H1 (cell line): ENCODE measurements at regions not wholly inside any gene's neighbourhood (a gene's known extent, or its start where the extent isn't known, plus 50 kb on each side); places are given as distances from the start of the nearest gene placed in this dataset.

Experiments used
- BCL11A ChIP-seq, 2 experiments: IDR thresholded peaks; one replicate each; pipeline ENCODE4 v1.6.1; 2011; ENCODE audit warnings: low read depth in 2 of 2, low read length in 2 of 2, mild to moderate bottlenecking in 2 of 2
- EGR1 ChIP-seq: IDR thresholded peaks from 2 replicates; pipeline ENCODE4 v1.6.1; 2011; ENCODE audit warnings: low read depth, low read length, borderline replicate concordance
- EP300 ChIP-seq, 2 experiments: IDR thresholded peaks; 1 replicate in 1 of 2; 2 replicates in 1 of 2; pipeline ENCODE4 v1.6.1; 2011 to 2012; ENCODE audit warnings: low read depth in 2 of 2, low read length in 2 of 2, mild to moderate bottlenecking in 2 of 2, borderline replicate concordance in 1 of 2, inconsistent platforms in 1 of 2, moderate library complexity in 1 of 2
- EZH2 ChIP-seq: fragments of 200-600 bp; sonication (generic); IDR thresholded peaks from 2 replicates; pipeline ENCODE4 v1.7.1; 2012; ENCODE audit warnings: low read depth, mild to moderate bottlenecking, moderate library complexity, low read length, inconsistent platforms; ENCODE audit not compliant: severe bottlenecking
- GABPA ChIP-seq: IDR thresholded peaks from 2 replicates; pipeline ENCODE4 v1.6.1; 2011; ENCODE audit warnings: mild to moderate bottlenecking, low read length, moderate library complexity, borderline replicate concordance; ENCODE audit not compliant: insufficient read depth
- NRF1 ChIP-seq: IDR thresholded peaks from 2 replicates; pipeline ENCODE4 v1.6.1; 2011; ENCODE audit warnings: mild to moderate bottlenecking, low read depth, low read length, improper control_type of control experiment
- RXRA ChIP-seq: IDR thresholded peaks from 2 replicates; pipeline ENCODE4 v1.6.1; 2011; ENCODE audit warnings: low read depth, mild to moderate bottlenecking, low read length, moderate library complexity; ENCODE audit not compliant: insufficient read depth
- SAP30 ChIP-seq: fragments of 300-600 bp; sonication (generic); IDR thresholded peaks from 2 replicates; pipeline ENCODE4 v1.7.1; 2012; ENCODE audit warnings: low read length, moderate library complexity, mild to moderate bottlenecking, inconsistent platforms; ENCODE audit not compliant: insufficient read depth, insufficient replicate concordance
- SIRT6 ChIP-seq: IDR thresholded peaks from one replicate; pipeline ENCODE4 v1.7.1; 2012; ENCODE audit warnings: low read length, inconsistent platforms
- SP1 ChIP-seq: IDR thresholded peaks from 2 replicates; pipeline ENCODE4 v1.6.1; 2011; ENCODE audit warnings: low read depth, low read length
- TF ChIP-seq, protein P1 (sequence below): fragments of 300-600 bp; sonication (generic); IDR thresholded peaks from 2 replicates; pipeline ENCODE4 v1.7.1; 2012; ENCODE audit warnings: low read length, moderate library complexity, mild to moderate bottlenecking, inconsistent platforms; ENCODE audit not compliant: insufficient replicate concordance

DNA sequence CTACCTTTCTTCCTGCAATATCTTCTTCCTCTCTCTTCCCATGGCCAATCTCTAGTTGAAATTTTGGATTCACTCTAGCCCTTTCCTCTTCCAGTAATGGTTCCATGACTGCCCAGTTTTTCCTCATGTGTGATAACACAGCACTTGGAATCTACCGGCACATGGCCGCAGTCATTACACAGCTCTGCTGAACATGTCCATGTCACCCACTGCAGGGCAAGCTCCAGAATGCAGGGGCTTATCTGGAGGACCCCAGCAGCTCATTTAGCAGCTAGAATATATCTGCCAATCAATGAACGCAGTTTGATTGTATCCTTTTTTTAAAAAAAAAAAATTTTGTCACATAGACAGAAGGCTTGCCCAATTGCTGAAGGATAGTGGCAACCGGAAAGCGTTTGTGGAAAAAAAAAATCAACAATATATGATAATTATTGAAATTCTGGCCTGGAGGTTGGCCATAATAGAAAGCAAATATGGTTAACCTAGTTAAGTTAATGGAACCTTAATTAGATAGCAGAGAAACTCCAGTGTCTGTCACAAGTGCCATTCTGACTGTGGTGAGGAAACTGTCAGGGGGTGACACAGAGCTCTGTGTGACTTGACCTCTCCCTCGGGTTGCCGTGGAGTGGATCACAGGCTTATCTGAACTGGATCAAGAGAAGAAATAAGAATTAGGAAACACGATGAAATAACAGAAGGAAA is 426.7 kb downstream of the LIG4 start (continued):
- TF ChIP-seq, protein P1, sequence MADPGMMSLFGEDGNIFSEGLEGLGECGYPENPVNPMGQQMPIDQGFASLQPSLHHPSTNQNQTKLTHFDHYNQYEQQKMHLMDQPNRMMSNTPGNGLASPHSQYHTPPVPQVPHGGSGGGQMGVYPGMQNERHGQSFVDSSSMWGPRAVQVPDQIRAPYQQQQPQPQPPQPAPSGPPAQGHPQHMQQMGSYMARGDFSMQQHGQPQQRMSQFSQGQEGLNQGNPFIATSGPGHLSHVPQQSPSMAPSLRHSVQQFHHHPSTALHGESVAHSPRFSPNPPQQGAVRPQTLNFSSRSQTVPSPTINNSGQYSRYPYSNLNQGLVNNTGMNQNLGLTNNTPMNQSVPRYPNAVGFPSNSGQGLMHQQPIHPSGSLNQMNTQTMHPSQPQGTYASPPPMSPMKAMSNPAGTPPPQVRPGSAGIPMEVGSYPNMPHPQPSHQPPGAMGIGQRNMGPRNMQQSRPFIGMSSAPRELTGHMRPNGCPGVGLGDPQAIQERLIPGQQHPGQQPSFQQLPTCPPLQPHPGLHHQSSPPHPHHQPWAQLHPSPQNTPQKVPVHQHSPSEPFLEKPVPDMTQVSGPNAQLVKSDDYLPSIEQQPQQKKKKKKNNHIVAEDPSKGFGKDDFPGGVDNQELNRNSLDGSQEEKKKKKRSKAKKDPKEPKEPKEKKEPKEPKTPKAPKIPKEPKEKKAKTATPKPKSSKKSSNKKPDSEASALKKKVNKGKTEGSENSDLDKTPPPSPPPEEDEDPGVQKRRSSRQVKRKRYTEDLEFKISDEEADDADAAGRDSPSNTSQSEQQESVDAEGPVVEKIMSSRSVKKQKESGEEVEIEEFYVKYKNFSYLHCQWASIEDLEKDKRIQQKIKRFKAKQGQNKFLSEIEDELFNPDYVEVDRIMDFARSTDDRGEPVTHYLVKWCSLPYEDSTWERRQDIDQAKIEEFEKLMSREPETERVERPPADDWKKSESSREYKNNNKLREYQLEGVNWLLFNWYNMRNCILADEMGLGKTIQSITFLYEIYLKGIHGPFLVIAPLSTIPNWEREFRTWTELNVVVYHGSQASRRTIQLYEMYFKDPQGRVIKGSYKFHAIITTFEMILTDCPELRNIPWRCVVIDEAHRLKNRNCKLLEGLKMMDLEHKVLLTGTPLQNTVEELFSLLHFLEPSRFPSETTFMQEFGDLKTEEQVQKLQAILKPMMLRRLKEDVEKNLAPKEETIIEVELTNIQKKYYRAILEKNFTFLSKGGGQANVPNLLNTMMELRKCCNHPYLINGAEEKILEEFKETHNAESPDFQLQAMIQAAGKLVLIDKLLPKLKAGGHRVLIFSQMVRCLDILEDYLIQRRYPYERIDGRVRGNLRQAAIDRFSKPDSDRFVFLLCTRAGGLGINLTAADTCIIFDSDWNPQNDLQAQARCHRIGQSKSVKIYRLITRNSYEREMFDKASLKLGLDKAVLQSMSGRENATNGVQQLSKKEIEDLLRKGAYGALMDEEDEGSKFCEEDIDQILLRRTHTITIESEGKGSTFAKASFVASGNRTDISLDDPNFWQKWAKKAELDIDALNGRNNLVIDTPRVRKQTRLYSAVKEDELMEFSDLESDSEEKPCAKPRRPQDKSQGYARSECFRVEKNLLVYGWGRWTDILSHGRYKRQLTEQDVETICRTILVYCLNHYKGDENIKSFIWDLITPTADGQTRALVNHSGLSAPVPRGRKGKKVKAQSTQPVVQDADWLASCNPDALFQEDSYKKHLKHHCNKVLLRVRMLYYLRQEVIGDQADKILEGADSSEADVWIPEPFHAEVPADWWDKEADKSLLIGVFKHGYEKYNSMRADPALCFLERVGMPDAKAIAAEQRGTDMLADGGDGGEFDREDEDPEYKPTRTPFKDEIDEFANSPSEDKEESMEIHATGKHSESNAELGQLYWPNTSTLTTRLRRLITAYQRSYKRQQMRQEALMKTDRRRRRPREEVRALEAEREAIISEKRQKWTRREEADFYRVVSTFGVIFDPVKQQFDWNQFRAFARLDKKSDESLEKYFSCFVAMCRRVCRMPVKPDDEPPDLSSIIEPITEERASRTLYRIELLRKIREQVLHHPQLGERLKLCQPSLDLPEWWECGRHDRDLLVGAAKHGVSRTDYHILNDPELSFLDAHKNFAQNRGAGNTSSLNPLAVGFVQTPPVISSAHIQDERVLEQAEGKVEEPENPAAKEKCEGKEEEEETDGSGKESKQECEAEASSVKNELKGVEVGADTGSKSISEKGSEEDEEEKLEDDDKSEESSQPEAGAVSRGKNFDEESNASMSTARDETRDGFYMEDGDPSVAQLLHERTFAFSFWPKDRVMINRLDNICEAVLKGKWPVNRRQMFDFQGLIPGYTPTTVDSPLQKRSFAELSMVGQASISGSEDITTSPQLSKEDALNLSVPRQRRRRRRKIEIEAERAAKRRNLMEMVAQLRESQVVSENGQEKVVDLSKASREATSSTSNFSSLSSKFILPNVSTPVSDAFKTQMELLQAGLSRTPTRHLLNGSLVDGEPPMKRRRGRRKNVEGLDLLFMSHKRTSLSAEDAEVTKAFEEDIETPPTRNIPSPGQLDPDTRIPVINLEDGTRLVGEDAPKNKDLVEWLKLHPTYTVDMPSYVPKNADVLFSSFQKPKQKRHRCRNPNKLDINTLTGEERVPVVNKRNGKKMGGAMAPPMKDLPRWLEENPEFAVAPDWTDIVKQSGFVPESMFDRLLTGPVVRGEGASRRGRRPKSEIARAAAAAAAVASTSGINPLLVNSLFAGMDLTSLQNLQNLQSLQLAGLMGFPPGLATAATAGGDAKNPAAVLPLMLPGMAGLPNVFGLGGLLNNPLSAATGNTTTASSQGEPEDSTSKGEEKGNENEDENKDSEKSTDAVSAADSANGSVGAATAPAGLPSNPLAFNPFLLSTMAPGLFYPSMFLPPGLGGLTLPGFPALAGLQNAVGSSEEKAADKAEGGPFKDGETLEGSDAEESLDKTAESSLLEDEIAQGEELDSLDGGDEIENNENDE: no peak
- TF ChIP-seq EP300 (IDR thresholded peaks at IDR 0.05; ENCODE audit: borderline replicate concordance in 1 of 2, low read depth in 2 of 2, low read length in 2 of 2): no peak
- no peak for TF ChIP-seq SAP30
- TF ChIP-seq EGR1: no peak
- no peak for TF ChIP-seq NRF1
- TF ChIP-seq RXRA: no peak
- TF ChIP-seq EZH2: no peak
- TF ChIP-seq SP1: no peak
- TF ChIP-seq GABPA: no peak
- TF ChIP-seq BCL11A (IDR thresholded peaks at IDR 0.05; ENCODE audit: low read depth in 2 of 2, low read length in 2 of 2): no peak
- TF ChIP-seq SIRT6: no peak
